ENCODE measurements at regions not wholly inside any gene's neighbourhood (a gene's known extent, or its start where the extent isn't known, plus 50 kb on each side); places are given as distances from the start of the nearest gene placed in this dataset.

DNA sequence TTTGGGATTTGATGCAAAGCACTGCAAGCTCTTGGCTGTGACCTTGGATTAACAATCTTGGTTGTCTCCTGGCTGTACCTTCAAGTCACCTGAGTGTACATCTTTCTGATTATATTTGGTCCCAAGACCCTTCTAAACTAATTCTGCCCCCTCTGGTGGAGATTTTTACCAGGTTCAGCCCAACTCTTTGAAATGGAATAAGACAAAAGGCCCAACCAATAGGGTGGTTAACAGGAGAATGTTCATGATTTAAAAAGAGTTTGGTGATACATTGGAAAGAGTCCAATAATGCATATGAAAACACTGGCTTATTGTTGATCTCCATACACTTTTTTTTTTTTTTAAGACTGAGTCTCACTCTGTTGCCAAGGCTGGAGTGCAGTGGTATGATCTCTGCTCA is 77.5 kb upstream of the CD83 start:
- TF ChIP-seq, protein P1, sequence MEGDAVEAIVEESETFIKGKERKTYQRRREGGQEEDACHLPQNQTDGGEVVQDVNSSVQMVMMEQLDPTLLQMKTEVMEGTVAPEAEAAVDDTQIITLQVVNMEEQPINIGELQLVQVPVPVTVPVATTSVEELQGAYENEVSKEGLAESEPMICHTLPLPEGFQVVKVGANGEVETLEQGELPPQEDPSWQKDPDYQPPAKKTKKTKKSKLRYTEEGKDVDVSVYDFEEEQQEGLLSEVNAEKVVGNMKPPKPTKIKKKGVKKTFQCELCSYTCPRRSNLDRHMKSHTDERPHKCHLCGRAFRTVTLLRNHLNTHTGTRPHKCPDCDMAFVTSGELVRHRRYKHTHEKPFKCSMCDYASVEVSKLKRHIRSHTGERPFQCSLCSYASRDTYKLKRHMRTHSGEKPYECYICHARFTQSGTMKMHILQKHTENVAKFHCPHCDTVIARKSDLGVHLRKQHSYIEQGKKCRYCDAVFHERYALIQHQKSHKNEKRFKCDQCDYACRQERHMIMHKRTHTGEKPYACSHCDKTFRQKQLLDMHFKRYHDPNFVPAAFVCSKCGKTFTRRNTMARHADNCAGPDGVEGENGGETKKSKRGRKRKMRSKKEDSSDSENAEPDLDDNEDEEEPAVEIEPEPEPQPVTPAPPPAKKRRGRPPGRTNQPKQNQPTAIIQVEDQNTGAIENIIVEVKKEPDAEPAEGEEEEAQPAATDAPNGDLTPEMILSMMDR (IDR thresholded peaks at IDR 0.05; ENCODE audit: extremely low read depth, missing control alignments), result no peak
- DNase-seq (ENCODE audit: low spot score), result no peak

DNA sequence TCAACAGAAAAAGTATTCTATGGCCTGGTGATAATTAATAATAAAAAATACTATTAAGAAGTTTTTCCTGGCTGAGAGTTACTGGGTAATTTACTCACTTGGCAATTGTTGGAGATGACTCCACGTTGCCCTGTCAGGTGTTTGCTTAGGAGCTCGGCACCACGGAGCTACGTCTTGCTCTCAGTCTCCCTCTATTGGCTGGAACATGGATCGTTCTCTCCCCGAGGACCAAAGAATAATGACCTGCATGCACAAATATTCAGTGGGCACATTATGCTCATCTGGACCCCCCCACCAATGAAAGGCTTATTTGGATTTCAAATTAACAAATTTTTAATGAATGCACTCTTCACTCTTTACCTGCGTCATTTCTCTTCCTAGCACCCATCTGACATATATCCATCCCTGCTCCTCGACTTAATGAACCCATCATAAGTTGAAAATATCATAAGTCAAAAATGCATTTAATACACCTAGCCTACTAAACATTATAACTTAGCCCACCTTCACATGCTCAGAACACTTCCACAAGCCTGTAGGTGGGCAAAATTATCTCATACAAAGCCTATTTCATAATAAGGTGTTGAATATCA is 71.0 kb upstream of the CD83 start:
- TF ChIP-seq, protein P1 (IDR thresholded peaks at IDR 0.05; ENCODE audit: extremely low read depth, missing control alignments), result peak; percentile 76
- peak; percentile 66 for DNase-seq (ENCODE audit: low spot score)

DNA sequence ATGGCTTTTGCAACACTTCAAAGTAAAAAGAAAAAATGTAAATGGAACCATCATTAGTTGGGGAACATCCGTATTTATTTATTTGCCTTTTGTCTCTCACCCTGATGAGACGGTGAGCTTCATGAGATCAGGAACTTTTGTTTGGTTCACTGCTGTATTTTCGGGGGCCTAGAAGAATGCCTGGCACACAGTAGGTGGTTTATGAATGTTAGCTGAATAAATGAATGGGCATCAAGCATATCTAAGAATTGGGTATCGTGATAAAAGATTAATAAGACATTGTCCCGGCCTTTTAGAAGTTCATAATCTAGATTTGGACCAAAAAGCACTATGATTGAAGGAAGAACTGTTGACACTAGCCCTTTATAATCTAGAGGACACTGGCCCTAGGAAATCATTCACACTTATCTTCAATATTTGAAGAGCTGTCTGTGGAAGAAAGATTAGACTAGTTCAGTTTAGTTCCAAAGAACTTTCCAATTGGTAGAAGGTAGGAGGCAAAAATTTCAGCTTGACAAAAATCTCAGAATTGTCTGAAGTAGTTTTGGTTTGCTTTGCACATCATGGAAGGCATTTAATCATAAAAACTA is 70.3 kb upstream of the CD83 start:
- DNase-seq (ENCODE audit: low spot score), result no peak
- TF ChIP-seq, protein P1 (IDR thresholded peaks at IDR 0.05; ENCODE audit: extremely low read depth, missing control alignments), result no peak

DNA sequence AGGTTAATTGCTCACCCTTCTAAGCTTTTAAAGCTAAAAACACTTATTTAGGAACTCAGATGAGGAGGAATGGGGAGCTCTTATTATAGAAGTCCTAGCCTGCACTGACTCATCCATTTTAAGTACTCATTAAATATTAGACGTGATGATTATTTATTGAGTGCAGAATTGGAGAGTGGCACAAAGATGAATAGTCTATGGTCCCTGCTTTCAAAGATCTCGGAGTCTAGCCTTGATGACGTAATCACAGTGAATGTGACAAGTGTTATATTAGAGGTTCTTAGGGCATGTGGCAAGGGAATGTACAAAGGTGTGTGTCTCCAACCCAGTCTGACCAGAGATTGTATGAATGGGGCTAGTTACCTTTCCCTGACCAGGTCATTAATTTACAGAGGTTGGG is 68.7 kb upstream of the CD83 start:
- TF ChIP-seq, protein P1 (IDR thresholded peaks at IDR 0.05; ENCODE audit: extremely low read depth, missing control alignments), result no peak
- DNase-seq (ENCODE audit: low spot score), result no peak

DNA sequence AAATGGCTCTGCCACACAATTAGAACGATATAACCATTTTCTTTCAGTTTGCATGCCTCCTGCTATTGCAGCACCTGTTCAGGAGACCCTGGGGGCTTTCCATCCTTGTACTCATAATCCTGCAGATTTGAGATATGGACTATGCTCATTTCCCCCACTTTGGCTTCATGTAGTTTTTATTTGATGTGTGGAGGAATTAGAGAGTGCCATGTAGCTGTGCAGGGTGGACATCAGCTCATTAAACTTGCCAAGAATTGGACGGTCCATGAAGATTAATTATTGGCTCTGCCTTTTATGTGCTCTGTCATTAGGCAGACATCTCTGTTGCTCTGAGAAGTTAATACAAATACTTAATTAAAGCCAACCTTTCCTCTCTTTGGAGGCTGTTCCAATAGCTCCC is 66.2 kb upstream of the CD83 start:
- TF ChIP-seq, protein P1 (IDR thresholded peaks at IDR 0.05; ENCODE audit: extremely low read depth, missing control alignments), result no peak

DNA sequence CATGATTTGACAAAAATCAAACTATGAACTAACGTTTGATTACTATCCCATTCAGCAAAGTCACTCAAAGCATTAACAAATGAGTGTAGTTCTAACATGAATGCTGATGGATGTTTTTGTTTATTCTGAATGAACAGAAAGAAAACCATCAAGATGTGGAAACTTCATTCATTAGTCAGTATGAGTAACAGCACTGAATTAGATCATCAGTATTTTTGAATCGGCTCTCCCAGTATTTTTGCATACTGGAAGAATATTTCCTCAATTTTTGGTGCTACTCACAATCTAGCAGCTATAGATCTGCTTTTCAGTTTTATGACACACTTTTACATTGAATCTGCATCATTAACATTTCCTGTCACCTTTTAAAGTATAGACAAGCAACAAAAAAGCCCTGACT is 63.8 kb upstream of the CD83 start:
- no peak for DNase-seq (ENCODE audit: low spot score)
- TF ChIP-seq, protein P1 (IDR thresholded peaks at IDR 0.05; ENCODE audit: extremely low read depth, missing control alignments), result no peak

More for the DNA sequence above, 66.2 kb upstream of the CD83 start:
- no peak for DNase-seq (ENCODE audit: low spot score)

DNA sequence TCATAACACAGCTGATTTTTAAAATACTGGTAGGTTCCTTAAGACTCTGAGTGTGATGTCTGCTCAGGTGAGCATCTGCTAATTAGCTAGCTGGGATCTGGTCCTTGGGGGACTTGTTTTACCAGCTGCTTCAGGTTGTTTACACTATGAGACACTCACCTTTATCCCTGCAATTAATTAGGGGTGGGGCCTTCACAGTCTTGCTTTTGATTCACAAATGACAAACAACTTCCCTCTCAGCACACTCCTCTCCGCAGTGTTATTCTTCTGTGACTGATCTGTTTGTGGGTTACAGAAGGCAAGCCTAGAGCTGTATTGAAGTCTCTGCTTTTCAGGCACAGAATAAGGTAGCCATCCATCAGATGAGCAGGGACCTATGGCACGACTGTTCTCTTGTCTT is 62.0 kb upstream of the CD83 start:
- TF ChIP-seq, protein P1 (IDR thresholded peaks at IDR 0.05; ENCODE audit: extremely low read depth, missing control alignments), result no peak
- no peak for DNase-seq (ENCODE audit: low spot score)
